Smooth muscle cell (in vitro differentiated cells): ENCODE measurements at regions not wholly inside any gene's neighbourhood (a gene's known extent, or its start where the extent isn't known, plus 50 kb on each side); places are given as distances from the start of the nearest gene placed in this dataset.

Experiments used
- DNase-seq: peaks from one replicate; lab custom pipeline; 2025; ENCODE audit not compliant: unreplicated experiment; lab: John Stamatoyannopoulos, UW
- H2AFZ ChIP-seq: fragments of 200-600 bp; sonication (generic); 2 replicates; pipeline ENCODE4 v1.6.0; 2016; ENCODE audit warnings: antibody characterized with exemption, low read depth, mild to moderate bottlenecking
- H3F3A ChIP-seq: fragments of 200-600 bp; sonication (generic); 2 replicates; pipeline ENCODE4 v1.6.0; 2017; ENCODE audit warnings: antibody characterized with exemption, low read depth
- H3K27ac ChIP-seq: fragments of 200-600 bp; sonication (generic); 2 replicates; pipeline ENCODE4 v1.5.1; 2016; ENCODE audit warnings: low read depth, mild to moderate bottlenecking
- H3K27me3 ChIP-seq: fragments of 200-600 bp; sonication (generic); 2 replicates; pipeline ENCODE4 v1.6.1; 2016; ENCODE audit warnings: low read depth, mild to moderate bottlenecking
- H3K36me3 ChIP-seq: fragments of 200-600 bp; sonication (generic); 2 replicates; pipeline ENCODE4 v1.5.1; 2016; ENCODE audit warnings: low read depth
- H3K4me1 ChIP-seq: fragments of 200-600 bp; sonication (generic); 2 replicates; pipeline ENCODE4 v1.5.1; 2016; ENCODE audit warnings: low read depth
- H3K4me2 ChIP-seq: fragments of 200-600 bp; sonication (generic); 2 replicates; pipeline ENCODE4 v1.6.0; 2016; ENCODE audit warnings: mild to moderate bottlenecking
- H3K4me3 ChIP-seq: fragments of 200-600 bp; sonication (generic); 2 replicates; pipeline ENCODE4 v1.5.1; 2016; ENCODE audit warnings: mild to moderate bottlenecking
- H3K79me2 ChIP-seq: fragments of 200-600 bp; sonication (generic); 2 replicates; pipeline ENCODE4 v1.6.0; 2016; ENCODE audit warnings: low read depth, mild to moderate bottlenecking
- H3K9ac ChIP-seq: fragments of 200-600 bp; sonication (generic); 2 replicates; pipeline ENCODE4 v1.6.0; 2016; ENCODE audit warnings: low read depth
- H3K9me3 ChIP-seq: fragments of 200-600 bp; sonication (generic); replicated peaks from 2 replicates; pipeline ENCODE4 v1.5.1; 2016; ENCODE audit warnings: low read depth
- H4K20me1 ChIP-seq: fragments of 200-600 bp; sonication (generic); 2 replicates; pipeline ENCODE4 v1.6.0; 2016; ENCODE audit warnings: low read depth
- CTCF ChIP-seq: fragments of 200-600 bp; sonication (generic); IDR thresholded peaks from 2 replicates; pipeline ENCODE4 v1.5.1; 2017; ENCODE audit warnings: borderline replicate concordance, mild to moderate bottlenecking, antibody characterized with exemption; ENCODE audit not compliant: insufficient read depth, poor library complexity, severe bottlenecking
- WGBS: methylation state at CpG from one replicate; pipeline ENCODE4 v1.1.7; 2016; ENCODE audit warnings: low lambda C conversion rate; 5-methylcytosine and 5-hydroxymethylcytosine counted together

- Histone ChIP-seq H3K79me2 (no peaks in the 10 kb centered on the region), H3K4me1 (peaks cover 9% of the 10 kb centered on the region), H4K20me1 (no peaks in the 10 kb centered on the region), H2AFZ (no peak overlapping the region), H3K27me3 (no peaks in the 10 kb centered on the region), H3K27ac (no peak overlapping the region), H3K9me3 (no peaks in the 10 kb centered on the region), H3K4me3 (no peak overlapping the region), H3K9ac (no peak overlapping the region), H3K4me2 (no peak overlapping the region), H3K36me3 (no peaks in the 10 kb centered on the region), H3F3A (no peaks in the 10 kb centered on the region)
- no peak for DNase-seq
- no peak for TF ChIP-seq CTCF
- 96% methylated on average over 9 of the region's 9 CpGs for WGBS
Observed at GRCh38 chr3:104412608-104413580, 953.8 kb upstream of the ALCAM start.

DNA sequence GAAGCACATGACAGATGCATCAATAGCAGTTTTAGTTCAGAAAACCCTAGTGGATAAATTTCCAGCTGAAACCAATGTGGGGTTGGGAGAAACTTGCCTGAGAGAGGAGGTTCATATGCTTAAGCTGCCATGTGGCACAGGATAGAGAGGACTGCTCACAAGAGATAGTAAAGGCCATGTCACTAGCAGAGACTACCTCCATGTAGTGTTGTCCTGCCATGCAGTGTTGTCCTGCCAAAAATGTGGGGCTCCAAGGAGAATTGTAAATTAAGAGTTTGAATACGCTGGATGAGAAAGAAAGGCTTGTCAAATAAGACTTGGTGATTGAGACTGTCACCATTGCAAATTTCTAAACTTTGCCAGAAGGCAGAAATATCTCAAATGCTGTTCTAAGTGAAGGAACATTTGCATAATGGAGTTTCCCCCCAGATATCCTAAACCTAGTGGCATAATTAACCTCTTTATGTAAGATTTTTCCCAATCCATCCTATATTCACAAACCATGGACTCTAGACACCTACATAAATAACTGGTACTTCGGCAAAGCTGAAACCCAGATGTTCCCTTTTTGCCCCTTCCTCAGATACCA lies 938.3 kb upstream of the ALCAM start:
- no peaks in the 10 kb centered on the region for H3K79me2 ChIP-seq
- H3K9me3 ChIP-seq: no peaks in the 10 kb centered on the region
- H3K27me3 ChIP-seq: no peaks in the 10 kb centered on the region
- no peaks in the 10 kb centered on the region for H3K36me3 ChIP-seq
- no peak for DNase-seq
- no peak overlapping the region for H3K9ac ChIP-seq
- H4K20me1 ChIP-seq: no peaks in the 10 kb centered on the region
- H2AFZ ChIP-seq: no peak overlapping the region
- peaks cover 11% of the 10 kb centered on the region for H3K4me1 ChIP-seq
- H3K27ac ChIP-seq: no peak overlapping the region
- no peaks in the 10 kb centered on the region for H3F3A ChIP-seq
- TF ChIP-seq CTCF: no peak
- no peak overlapping the region for H3K4me3 ChIP-seq
- WGBS: 92% methylated on average over 2 of the region's 2 CpGs
- no peak overlapping the region for H3K4me2 ChIP-seq

DNA sequence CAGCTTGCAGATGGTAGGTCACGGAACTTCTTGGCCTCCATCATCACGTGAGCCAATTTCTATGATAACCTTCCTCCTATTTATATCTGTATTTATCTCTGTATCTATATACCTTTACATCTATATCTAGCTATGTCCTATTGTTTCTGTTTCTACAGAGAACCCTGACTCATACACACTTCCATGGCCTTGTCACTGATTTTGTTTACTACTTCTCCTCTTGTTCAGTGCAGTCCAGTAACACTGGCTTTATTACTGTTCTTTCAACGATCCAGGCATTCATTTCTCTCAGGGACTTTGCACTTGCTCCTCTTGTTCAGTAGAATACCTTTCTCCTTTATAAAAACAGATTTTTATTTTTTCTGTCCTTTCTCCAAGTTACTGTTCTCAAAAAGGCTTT lies 937.0 kb upstream of the ALCAM start:
- 96% methylated on average over 3 of the region's 3 CpGs for WGBS

More for the DNA sequence above, 937.0 kb upstream of the ALCAM start:
- DNase-seq: no peak
- Histone ChIP-seq H3K9ac (no peak overlapping the region), H3K4me2 (no peak overlapping the region), H4K20me1 (no peaks in the 10 kb centered on the region), H3K36me3 (no peaks in the 10 kb centered on the region), H3K27ac (no peak overlapping the region), H3F3A (no peaks in the 10 kb centered on the region), H3K9me3 (no peaks in the 10 kb centered on the region), H2AFZ (no peak overlapping the region), H3K27me3 (no peaks in the 10 kb centered on the region), H3K4me3 (no peak overlapping the region), H3K79me2 (no peaks in the 10 kb centered on the region), H3K4me1 (peaks cover 11% of the 10 kb centered on the region)
- no peak for TF ChIP-seq CTCF
